K562 (cell line): ENCODE measurements at regions not wholly inside any gene's neighbourhood (a gene's known extent, or its start where the extent isn't known, plus 50 kb on each side); places are given as distances from the start of the nearest gene placed in this dataset.

Source experiments
- ATAC-seq: fragments of 200-7000 bp; cut with Tn5 transposase; 3 replicates; pipeline ENCODE4 v1.9.1; 2020; ENCODE audit warnings: moderate library complexity
- BruUV-seq: library from RNA; stranded (reverse); fragments of 400-500 nt; replicated peaks from 2 replicates; lab custom pipeline; 2021; lab: Mats Ljungman, UMichigan
- CTCF ChIA-PET: fragments of 300-600 bp; formaldehyde crosslinking; extraction: SDS; loops from one replicate; lab custom pipeline; 2021; ENCODE audit warnings: low intra/inter-chr PET ratio; lab: Yijun Ruan, JAX
- POLR2A ChIA-PET: fragments of 300-600, 350-650 bp; sonication (Branson Sonifier 250); formaldehyde crosslinking; extraction: SDS; loops from one replicate; lab custom pipeline; 2021; ENCODE audit warnings: antibody characterized with exemption, inconsistent platforms; lab: Yijun Ruan, JAX
- DNase-seq, 4 experiments: peaks; one replicate each; pipeline versions ENCODE4 v3.0.0 to v3.0.0-alpha.2; 2011 to 2018; ENCODE audit warnings: low spot score in 3 of 4, mixed read lengths in 3 of 4; ENCODE audit errors: extremely low read depth in 1 of 4
- FAIRE-seq: peaks from 2 replicates; lab custom pipeline; 2011; peaks lifted over from hg19 to GRCh38; lab: Jason Lieb, UNC
- H2AFZ ChIP-seq: 2 replicates; pipeline ENCODE4 v1.6.0; 2011; ENCODE audit warnings: low read depth, low read length, control low read depth, inconsistent platforms
- H3K27ac ChIP-seq: fragments of 200-600 bp; 3 replicates; pipeline ENCODE4 v1.8.0; 2011; ENCODE audit warnings: low read depth, mild to moderate bottlenecking, control low read depth, inconsistent platforms, low read length, moderate library complexity, mixed read lengths; ENCODE audit errors: extremely low read depth
- H3K27me3 ChIP-seq, 2 experiments: fragments of 300-600 bp in 1 of 2; 2 replicates in 1 of 2; 3 replicates in 1 of 2; pipeline versions ENCODE4 v1.6.0 to v1.8.0; 2011; ENCODE audit warnings: inconsistent platforms in 2 of 2, low read length in 2 of 2, mild to moderate bottlenecking in 1 of 2, mixed read lengths in 1 of 2, moderate library complexity in 1 of 2; ENCODE audit not compliant: control insufficient read depth in 2 of 2, insufficient read depth in 2 of 2
- H3K36me3 ChIP-seq: fragments of 300-600 bp; 3 replicates; pipeline ENCODE4 v1.8.0; 2011; ENCODE audit warnings: mild to moderate bottlenecking, low read length, inconsistent platforms; ENCODE audit not compliant: control insufficient read depth, insufficient read depth
- H3K4me1 ChIP-seq, 2 experiments: fragments of 200-600 bp in 1 of 2; replicated peaks in 1 of 2; 2 replicates in 1 of 2; 3 replicates in 1 of 2; pipeline versions ENCODE4 v1.5.1 to v1.8.0; 2011; ENCODE audit warnings: inconsistent platforms in 2 of 2, low read length in 2 of 2, mild to moderate bottlenecking in 1 of 2, mixed read lengths in 1 of 2, moderate library complexity in 1 of 2; ENCODE audit not compliant: control insufficient read depth in 2 of 2, insufficient read depth in 2 of 2
- H3K4me2 ChIP-seq: 2 replicates; pipeline ENCODE4 v1.6.1; 2011; ENCODE audit warnings: low read length, control low read depth, inconsistent platforms, mixed read lengths; ENCODE audit not compliant: insufficient read depth
- H3K4me3 ChIP-seq: fragments of 200-600 bp; sonication (generic), shearing (Covaris generic); 2 replicates; pipeline ENCODE4 v1.5.1; 2016; ENCODE audit warnings: control low read depth, inconsistent platforms
- H3K79me2 ChIP-seq: fragments of 200-600 bp; 3 replicates; pipeline ENCODE4 v1.8.0; 2011; ENCODE audit warnings: low read length, inconsistent platforms; ENCODE audit not compliant: control insufficient read depth, insufficient read depth
- H3K9ac ChIP-seq, 2 experiments: 2 replicates each; pipeline versions ENCODE4 v1.6.0 to v1.6.1; 2011; ENCODE audit warnings: low read depth in 2 of 2, low read length in 2 of 2, control low read depth in 1 of 2, inconsistent platforms in 1 of 2, mild to moderate bottlenecking in 1 of 2, mixed read lengths in 1 of 2; ENCODE audit not compliant: insufficient read depth in 1 of 2
- H3K9me1 ChIP-seq: one replicate; pipeline ENCODE4 v1.6.0; 2011; ENCODE audit warnings: inconsistent platforms, mild to moderate bottlenecking, low read length, moderate library complexity; ENCODE audit not compliant: control insufficient read depth, insufficient read depth
- H3K9me3 ChIP-seq: replicated peaks from 2 replicates; pipeline ENCODE4 v1.5.1; 2011; ENCODE audit warnings: low read depth, low read length, inconsistent platforms; ENCODE audit not compliant: control insufficient read depth, insufficient read depth
- H4K20me1 ChIP-seq: replicated peaks from 2 replicates; pipeline ENCODE4 v1.6.1; 2011; ENCODE audit warnings: low read length, inconsistent platforms, mixed read lengths; ENCODE audit not compliant: control insufficient read depth, insufficient read depth
- CREB1 ChIP-seq, 2 experiments: sonication (generic) in 1 of 2; formaldehyde crosslinking in 1 of 2; IDR thresholded peaks; 2 replicates each; pipeline versions ENCODE4 v1.6.1 to v1.8.0; 2012 to 2022; ENCODE audit warnings: inconsistent platforms in 1 of 2, mild to moderate bottlenecking in 1 of 2, missing genetic modification reagents in 1 of 2, moderate library complexity in 1 of 2
- FOSL1 ChIP-seq: fragments of 200-800 bp; sonication (Bioruptor generic); conservative IDR thresholded peaks from 2 replicates; pipeline ENCODE4 v1.6.1; 2016; ENCODE audit warnings: missing genetic modification characterization, missing compliant biosample characterization
- HMGN3 ChIP-seq: IDR thresholded peaks from 2 replicates; pipeline ENCODE4 v1.6.1; 2011; ENCODE audit warnings: borderline replicate concordance, low read depth, mild to moderate bottlenecking, mixed read lengths, low read length; ENCODE audit not compliant: insufficient read length; ENCODE audit errors: extremely low read depth
- LEF1 ChIP-seq: fragments of 450-650 bp; IDR thresholded peaks from 2 replicates; pipeline ENCODE4 v1.6.1; 2016; ENCODE audit warnings: mild to moderate bottlenecking
- NCOA4 ChIP-seq: fragments of 450-650 bp; IDR thresholded peaks from 2 replicates; pipeline ENCODE4 v1.6.1; 2018; ENCODE audit warnings: mild to moderate bottlenecking; ENCODE audit not compliant: partially characterized antibody
- PHTF2 ChIP-seq: fragments of 250-450 bp; sonication (Bioruptor Pico); IDR thresholded peaks from 2 replicates; pipeline ENCODE4 v1.5.0; 2021; ENCODE audit warnings: mild to moderate bottlenecking
- SETDB1 ChIP-seq: IDR thresholded peaks from one replicate; pipeline ENCODE4 v1.6.1; 2012; ENCODE audit warnings: low read length, control low read depth, inconsistent platforms
- SP1 ChIP-seq: sonication (generic); formaldehyde crosslinking; IDR thresholded peaks from 2 replicates; pipeline ENCODE4 v1.8.1; 2022; ENCODE audit warnings: mild to moderate bottlenecking, missing genetic modification reagents
- TSC22D4 ChIP-seq: fragments of 450-650 bp; IDR thresholded peaks from 2 replicates; pipeline ENCODE4 v1.6.1; 2016; ENCODE audit warnings: missing genetic modification characterization, missing biosample characterization, control low read depth
- XRCC5 ChIP-seq: fragments of 200-400 bp; formaldehyde crosslinking; IDR thresholded peaks from 2 replicates; pipeline ENCODE4 v1.6.1; 2017; ENCODE audit warnings: low read depth, mild to moderate bottlenecking, low read length
- ZEB2 ChIP-seq: fragments of 450-650 bp; IDR thresholded peaks from 2 replicates; pipeline ENCODE4 v1.6.1; 2016
- ZKSCAN8 ChIP-seq: fragments of 200-800 bp; sonication (Bioruptor generic); IDR thresholded peaks from 2 replicates; pipeline ENCODE4 v1.6.1; 2016; ENCODE audit warnings: missing genetic modification characterization, missing compliant biosample characterization
- ZNF175 ChIP-seq: fragments of 200-800 bp; sonication (Bioruptor generic); IDR thresholded peaks from 2 replicates; pipeline ENCODE4 v1.6.1; 2016; ENCODE audit warnings: low read depth, mild to moderate bottlenecking, missing genetic modification characterization, missing compliant biosample characterization
- ZNF232 ChIP-seq: sonication (generic); formaldehyde crosslinking; IDR thresholded peaks from 2 replicates; pipeline ENCODE4 v1.8.0; 2022; ENCODE audit warnings: mild to moderate bottlenecking, missing genetic modification reagents
- ZNF79 ChIP-seq: fragments of 250-450 bp; sonication (Bioruptor Pico); IDR thresholded peaks from 2 replicates; pipeline ENCODE4 v1.4.0; 2020; ENCODE audit warnings: low read depth, mild to moderate bottlenecking, moderate library complexity
- WGBS: fragments of 100-300 bp; shearing (Covaris generic); methylation state at CpG from one replicate; pipeline ENCODE4 v1.1.6; 2016; ENCODE audit warnings: low coverage, mixed read lengths; ENCODE audit not compliant: insufficient coverage; ENCODE audit errors: missing lambda C conversion rate; 5-methylcytosine and 5-hydroxymethylcytosine counted together
- in situ Hi-C: fragments of 300-500 bp; cut with MboI; formaldehyde crosslinking; loops from 4 replicates; pipeline ENCODE4 v1.15.0; 2018; ENCODE audit warnings: inconsistent platforms, mixed read lengths
- intact Hi-C: fragments of 100-400 bp; cut with micrococcal nuclease; formaldehyde crosslinking; loops from 2 replicates; pipeline ENCODE4 v1.14.2; 2022
- TF ChIP-seq, protein P1 (sequence below): fragments of 450-650 bp; IDR thresholded peaks from 2 replicates; pipeline ENCODE4 v1.6.1; 2017; ENCODE audit warnings: antibody characterized with exemption, mild to moderate bottlenecking
- TF ChIP-seq, protein P2 (sequence below): sonication (generic); formaldehyde crosslinking; IDR thresholded peaks from 2 replicates; pipeline ENCODE4 v1.8.0; 2022; ENCODE audit warnings: missing genetic modification reagents, mild to moderate bottlenecking, borderline replicate concordance

DNA sequence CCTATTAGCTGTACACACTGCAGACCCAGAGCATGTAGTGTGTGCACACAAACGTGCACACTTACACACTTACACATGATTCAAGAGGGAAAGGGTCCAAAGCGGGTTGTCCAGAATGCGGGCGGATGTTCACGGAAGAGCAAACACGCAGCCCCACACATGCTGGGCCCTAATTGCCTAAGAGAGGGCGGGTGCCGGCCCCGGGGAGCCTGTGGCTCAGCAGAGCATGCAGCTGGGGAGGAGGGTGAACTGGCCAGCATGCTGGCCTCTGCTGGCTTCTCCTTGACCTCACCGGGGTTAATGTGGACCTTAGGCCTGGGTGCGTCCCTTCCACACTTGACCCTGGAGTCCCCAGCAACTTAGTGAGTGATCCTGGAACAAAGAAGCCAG, 816.3 kb downstream of the BRD1 start (continued):
- TF ChIP-seq, protein P1, sequence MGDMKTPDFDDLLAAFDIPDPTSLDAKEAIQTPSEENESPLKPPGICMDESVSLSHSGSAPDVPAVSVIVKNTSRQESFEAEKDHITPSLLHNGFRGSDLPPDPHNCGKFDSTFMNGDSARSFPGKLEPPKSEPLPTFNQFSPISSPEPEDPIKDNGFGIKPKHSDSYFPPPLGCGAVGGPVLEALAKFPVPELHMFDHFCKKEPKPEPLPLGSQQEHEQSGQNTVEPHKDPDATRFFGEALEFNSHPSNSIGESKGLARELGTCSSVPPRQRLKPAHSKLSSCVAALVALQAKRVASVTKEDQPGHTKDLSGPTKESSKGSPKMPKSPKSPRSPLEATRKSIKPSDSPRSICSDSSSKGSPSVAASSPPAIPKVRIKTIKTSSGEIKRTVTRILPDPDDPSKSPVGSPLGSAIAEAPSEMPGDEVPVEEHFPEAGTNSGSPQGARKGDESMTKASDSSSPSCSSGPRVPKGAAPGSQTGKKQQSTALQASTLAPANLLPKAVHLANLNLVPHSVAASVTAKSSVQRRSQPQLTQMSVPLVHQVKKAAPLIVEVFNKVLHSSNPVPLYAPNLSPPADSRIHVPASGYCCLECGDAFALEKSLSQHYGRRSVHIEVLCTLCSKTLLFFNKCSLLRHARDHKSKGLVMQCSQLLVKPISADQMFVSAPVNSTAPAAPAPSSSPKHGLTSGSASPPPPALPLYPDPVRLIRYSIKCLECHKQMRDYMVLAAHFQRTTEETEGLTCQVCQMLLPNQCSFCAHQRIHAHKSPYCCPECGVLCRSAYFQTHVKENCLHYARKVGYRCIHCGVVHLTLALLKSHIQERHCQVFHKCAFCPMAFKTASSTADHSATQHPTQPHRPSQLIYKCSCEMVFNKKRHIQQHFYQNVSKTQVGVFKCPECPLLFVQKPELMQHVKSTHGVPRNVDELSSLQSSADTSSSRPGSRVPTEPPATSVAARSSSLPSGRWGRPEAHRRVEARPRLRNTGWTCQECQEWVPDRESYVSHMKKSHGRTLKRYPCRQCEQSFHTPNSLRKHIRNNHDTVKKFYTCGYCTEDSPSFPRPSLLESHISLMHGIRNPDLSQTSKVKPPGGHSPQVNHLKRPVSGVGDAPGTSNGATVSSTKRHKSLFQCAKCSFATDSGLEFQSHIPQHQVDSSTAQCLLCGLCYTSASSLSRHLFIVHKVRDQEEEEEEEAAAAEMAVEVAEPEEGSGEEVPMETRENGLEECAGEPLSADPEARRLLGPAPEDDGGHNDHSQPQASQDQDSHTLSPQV = no peak
- no peak for TF ChIP-seq TSC22D4 (tag)
- TF ChIP-seq XRCC5 = no peak
- TF ChIP-seq CREB1 (IDR thresholded peaks at IDR 0.05) = no peak
- TF ChIP-seq CREB1 (CRISPR knock-in tag; IDR thresholded peaks at IDR 0.05) = no peak
- TF ChIP-seq ZKSCAN8 = no peak
- no peak for TF ChIP-seq FOSL1
- TF ChIP-seq ZEB2 = no peak

DNA sequence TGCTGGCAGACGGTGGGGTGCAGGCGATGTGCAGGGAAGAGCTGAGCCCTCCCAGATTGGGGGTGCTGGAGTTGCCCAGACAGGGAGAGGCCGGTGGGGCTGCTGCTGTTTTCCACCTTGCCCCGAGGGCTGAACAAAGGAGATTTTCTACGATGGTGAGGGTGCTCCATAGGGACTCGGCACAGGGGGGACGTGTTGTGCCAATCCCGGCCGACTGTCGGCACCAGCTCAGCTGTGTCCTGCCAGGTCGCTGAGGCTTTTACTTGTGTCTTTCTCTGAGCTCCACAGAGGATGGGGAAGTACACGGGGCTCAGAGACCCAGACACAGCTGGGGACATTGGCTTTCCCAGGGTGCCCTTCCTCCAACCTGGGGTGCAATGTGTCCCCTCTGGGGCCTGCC, 816.8 kb downstream of the BRD1 start:
- WGBS = 0% methylated on average over 5 of the region's 12 CpGs
- no peak for TF ChIP-seq LEF1
- no peak for TF ChIP-seq ZNF175 (CRISPR knock-in tag)
- no peak for TF ChIP-seq ZNF232 (CRISPR knock-in tag)
- TF ChIP-seq NCOA4 = no peak
- no peak for TF ChIP-seq PHTF2 (CRISPR knock-in tag)
- no peak for TF ChIP-seq SP1
- no peak for TF ChIP-seq HMGN3
- TF ChIP-seq, protein P2, sequence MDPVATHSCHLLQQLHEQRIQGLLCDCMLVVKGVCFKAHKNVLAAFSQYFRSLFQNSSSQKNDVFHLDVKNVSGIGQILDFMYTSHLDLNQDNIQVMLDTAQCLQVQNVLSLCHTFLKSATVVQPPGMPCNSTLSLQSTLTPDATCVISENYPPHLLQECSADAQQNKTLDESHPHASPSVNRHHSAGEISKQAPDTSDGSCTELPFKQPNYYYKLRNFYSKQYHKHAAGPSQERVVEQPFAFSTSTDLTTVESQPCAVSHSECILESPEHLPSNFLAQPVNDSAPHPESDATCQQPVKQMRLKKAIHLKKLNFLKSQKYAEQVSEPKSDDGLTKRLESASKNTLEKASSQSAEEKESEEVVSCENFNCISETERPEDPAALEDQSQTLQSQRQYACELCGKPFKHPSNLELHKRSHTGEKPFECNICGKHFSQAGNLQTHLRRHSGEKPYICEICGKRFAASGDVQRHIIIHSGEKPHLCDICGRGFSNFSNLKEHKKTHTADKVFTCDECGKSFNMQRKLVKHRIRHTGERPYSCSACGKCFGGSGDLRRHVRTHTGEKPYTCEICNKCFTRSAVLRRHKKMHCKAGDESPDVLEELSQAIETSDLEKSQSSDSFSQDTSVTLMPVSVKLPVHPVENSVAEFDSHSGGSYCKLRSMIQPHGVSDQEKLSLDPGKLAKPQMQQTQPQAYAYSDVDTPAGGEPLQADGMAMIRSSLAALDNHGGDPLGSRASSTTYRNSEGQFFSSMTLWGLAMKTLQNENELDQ (CRISPR knock-in tag) = no peak
- TF ChIP-seq ZNF79 (CRISPR knock-in tag) = no peak
- TF ChIP-seq SETDB1 = no peak

More for the DNA sequence above, 816.8 kb downstream of the BRD1 start:
- Histone ChIP-seq H3K4me1 (no peaks in the 10 kb centered on the region), H3K4me2 (no peak overlapping the region), H2AFZ (no peak overlapping the region), H4K20me1 (no peaks in the 10 kb centered on the region; the same call in 1 of the 2 replicates), H3K4me3 (no peak overlapping the region), H3K9me1 (no peaks in the 10 kb centered on the region), H3K36me3 (no peaks in the 10 kb centered on the region), H3K79me2 (no peaks in the 10 kb centered on the region), H3K27me3 (peaks cover 0 to 44% of the 10 kb centered on the region in 2 experiments; a peak in 2 of 5 replicates), H3K9ac (no peak overlapping the region), H3K9me3 (no peaks in the 10 kb centered on the region), H3K27ac (no peak overlapping the region)
- DNase-seq (no peak), FAIRE-seq (no peak), ATAC-seq (no peak)
- ChIA-PET CTCF (no interaction called here), POLR2A (no interaction called here)
- in situ Hi-C loops (no loop called here), intact Hi-C loops (no loop called here)
- BruUV-seq = no TSS peak
